H1 (cell line): ENCODE measurements at regions not wholly inside any gene's neighbourhood (a gene's known extent, or its start where the extent isn't known, plus 50 kb on each side); places are given as distances from the start of the nearest gene placed in this dataset.

ENCODE experiments used
- ATF2 ChIP-seq: IDR thresholded peaks from 2 replicates; pipeline ENCODE4 v1.6.1; 2012; ENCODE audit warnings: low read length, inconsistent platforms
- BACH1 ChIP-seq: IDR thresholded peaks from 2 replicates; pipeline ENCODE4 v1.6.1; 2012; ENCODE audit warnings: low read length, improper control_type of control experiment
- E2F6 ChIP-seq: IDR thresholded peaks from 2 replicates; pipeline ENCODE4 v1.6.1; 2012; ENCODE audit warnings: inconsistent platforms
- GTF2F1 ChIP-seq: IDR thresholded peaks from 2 replicates; pipeline ENCODE4 v1.6.1; 2012; ENCODE audit warnings: low read depth, low read length, improper control_type of control experiment, borderline replicate concordance
- KDM4A ChIP-seq: IDR thresholded peaks from one replicate; pipeline ENCODE4 v1.7.1; 2012; ENCODE audit warnings: low read depth, mild to moderate bottlenecking, moderate library complexity, low read length, inconsistent platforms; ENCODE audit not compliant: severe bottlenecking
- SP2 ChIP-seq: IDR thresholded peaks from 2 replicates; pipeline ENCODE4 v1.6.1; 2012; ENCODE audit warnings: mild to moderate bottlenecking, low read length, inconsistent platforms

- TF ChIP-seq ATF2 (no peak), GTF2F1 (no peak), BACH1 (no peak), KDM4A (no peak), E2F6 (no peak), SP2 (no peak)
Measured at GRCh38 chr13:27329210-27329609, 58.6 kb downstream of the RASL11A start (continued).
